ENCODE measurements at regions not wholly inside any gene's neighbourhood (a gene's known extent, or its start where the extent isn't known, plus 50 kb on each side); places are given as distances from the start of the nearest gene placed in this dataset.

DNA sequence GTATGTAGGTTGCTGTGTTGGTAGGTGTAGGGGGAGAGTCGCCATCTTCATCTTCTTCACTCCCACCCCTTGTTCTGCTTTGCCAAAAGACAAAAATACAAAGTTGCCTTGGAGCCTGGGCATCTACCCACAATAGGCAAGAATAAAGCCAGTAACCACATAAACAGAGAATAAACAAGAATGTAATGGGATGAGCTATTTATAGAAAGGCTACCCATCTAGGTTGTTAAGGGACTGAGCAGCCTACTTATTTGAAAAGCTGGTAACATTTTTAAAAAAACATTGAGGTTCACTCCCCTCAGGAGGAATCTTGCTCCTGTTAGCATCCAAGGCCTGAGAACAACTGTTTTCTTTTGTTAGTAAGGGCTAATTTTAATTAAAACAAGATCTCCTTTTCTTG lies 301.4 kb upstream of the STXBP5 start:
- DNase-seq (ENCODE audit: low read depth in 2 of 3, low spot score in 1 of 3): no peak

DNA sequence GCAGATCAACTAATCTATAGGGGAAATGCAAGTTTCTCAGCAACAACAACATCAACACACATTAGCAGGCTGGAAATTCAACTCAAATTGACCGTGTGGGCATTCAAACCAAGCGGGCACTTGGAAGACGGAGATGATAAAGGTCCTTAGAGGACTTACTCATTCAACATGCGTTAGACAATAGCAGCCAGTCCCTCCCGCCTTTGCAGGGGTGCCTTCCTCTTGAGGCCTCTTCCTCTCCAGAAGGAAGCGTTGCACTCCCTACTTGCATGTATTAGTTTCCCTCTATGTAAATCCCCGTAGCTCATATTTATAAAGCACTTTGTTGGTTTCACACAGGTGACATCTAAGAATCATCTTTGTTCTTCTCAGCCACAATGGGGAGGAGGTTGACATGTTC lies 300.8 kb upstream of the STXBP5 start:
- no peak for DNase-seq (ENCODE audit: low read depth in 2 of 3, low spot score in 1 of 3)

DNA sequence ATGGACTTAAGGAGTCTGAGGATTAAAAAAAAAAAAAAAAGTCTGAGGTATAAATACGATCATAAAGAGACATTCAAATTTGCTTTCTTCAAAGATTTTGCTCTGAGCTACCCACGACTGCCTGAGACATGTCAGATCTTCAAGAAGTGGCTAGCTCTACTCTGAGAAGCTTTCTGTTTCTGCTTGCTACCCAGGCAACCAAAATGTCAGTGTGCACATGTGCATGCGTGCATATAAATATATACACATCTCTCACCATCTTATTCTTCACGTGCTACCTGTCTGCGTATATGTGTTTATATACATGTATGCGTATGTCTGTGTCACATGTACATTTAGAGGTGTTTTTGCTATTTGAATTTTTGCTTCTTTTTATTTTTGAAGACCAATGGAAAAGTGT lies 299.6 kb upstream of the STXBP5 start:
- DNase-seq (ENCODE audit: low read depth in 2 of 3, low spot score in 1 of 3): no peak

DNA sequence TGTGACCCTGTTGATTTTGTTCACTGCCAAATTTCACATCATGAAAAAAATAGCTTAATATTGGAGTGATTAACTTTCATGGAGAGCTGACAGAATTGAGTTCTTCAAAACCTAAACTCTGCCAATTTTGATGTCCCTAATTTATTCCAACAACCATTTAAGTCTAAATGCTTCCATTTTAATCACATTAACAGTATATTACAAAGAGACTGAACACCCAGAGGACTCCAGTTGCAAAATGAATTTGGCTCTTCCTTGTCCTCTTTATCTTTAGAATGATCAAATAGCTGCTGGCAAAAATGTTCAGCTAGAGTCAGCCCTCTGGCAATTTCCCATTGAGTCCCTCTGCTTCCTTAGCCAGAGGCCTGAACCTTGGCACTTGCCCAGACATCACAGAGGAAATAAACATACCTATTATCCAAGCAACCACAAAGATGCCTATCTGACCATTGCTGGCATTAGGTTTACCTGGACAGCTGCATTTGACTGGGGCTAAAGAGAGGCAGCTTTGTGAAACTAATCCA lies 299.0 kb upstream of the STXBP5 start:
- no peak for DNase-seq (ENCODE audit: low read depth in 2 of 3, low spot score in 1 of 3)

DNA sequence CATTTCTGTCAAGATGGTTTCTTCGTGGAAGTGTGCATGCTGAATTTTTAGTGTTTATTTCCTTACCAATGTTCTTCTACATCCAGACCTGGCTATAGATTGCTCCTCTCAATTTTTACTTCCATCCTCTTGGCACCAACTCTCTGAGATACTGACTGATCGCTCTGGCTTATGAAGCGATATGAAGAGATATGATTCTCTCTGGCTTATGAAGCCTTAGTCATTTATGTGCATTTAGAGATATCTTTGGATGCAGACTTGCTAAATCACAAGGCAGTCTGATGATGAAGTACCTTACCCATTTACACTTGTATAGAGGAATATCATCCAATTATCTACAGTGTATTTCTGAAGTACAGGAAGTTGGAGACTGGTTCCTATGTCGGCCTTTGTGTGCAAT lies 295.4 kb upstream of the STXBP5 start:
- no peak for DNase-seq (ENCODE audit: low read depth in 2 of 3, low spot score in 1 of 3)

DNA sequence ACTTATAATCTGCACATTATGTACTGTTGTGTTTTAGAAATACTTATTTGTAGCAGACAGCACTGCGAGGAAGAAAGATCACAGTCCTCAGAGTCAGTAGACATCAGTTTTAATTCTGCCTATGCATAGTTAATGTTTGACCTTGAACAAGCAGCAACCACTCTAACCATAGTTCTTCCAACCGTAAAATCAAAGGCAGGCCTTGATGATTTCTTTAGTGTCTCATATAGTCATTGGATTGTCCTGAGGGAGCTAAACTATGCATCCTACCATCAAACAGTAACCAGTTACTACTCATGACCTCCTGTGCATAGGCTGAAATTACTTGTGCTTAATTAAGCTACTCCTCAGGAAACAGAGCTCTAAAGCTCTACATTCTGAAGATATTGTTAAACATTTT lies 294.8 kb upstream of the STXBP5 start:
- no peak for DNase-seq (ENCODE audit: low read depth in 2 of 3, low spot score in 1 of 3)

DNA sequence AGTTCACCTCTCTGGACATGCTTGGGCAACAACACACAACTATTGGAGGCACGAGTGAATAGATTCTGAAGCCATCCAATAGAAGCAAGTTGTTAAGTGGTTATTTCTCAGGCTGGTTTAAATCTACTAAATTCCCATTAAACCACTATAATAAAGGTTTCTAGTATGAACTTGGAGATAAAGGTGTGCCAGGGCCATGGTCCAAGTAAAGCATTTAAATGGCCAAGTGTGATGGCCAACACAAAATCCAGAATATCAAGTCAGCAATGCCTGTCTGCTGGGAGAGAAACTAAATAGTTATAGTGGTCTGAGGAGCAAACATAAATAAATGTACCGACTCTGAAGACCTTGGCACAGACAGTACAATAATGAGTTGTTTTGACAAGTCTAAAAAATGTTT lies 294.3 kb upstream of the STXBP5 start:
- DNase-seq (ENCODE audit: low read depth in 2 of 3, low spot score in 1 of 3): no peak

DNA sequence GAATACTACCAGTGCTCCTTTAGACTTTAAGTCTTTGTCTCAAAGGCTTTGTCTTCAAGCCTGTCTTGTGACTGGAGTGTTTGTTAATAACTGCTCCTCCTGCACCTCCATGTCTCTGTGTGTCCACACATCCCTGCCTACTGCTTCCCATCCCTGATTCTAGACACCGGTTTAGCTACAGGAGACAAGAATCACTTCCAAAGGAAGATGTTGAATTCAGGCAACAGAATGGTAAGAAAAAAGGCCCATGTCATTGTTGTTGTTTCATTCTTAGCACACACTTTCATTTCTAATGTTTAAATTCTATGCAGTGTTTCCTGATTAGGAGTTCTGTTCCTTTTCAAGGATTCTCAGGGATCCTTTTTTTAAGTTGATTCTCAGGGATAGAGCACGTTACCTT lies 293.6 kb upstream of the STXBP5 start:
- DNase-seq (ENCODE audit: low read depth in 2 of 3, low spot score in 1 of 3): no peak

DNA sequence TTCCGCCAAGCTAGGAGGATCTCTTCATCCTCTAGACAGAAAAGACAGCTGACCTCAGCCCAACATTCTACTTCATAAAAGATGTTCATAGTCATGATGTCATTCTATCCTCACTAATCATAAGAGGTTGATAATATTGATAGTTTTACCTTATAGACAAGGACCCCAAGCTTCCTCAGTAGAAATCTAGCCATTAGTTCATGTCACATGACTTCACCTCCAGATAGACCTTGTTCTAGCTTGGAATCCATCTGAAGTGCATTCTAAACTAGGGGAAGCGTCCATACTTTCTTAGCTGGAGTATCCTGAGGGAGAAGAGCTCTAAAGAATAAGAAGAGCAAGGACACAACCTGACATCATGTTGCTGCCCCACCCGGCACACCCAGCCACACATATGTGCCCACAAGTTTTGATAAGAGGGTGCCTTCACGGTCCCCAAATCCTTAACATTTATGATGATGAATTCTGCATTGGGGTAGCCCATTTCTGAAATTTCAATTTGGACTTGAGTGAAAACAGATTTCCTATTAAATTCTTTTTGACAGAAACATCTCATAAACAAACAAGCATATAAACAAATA lies 292.5 kb upstream of the STXBP5 start:
- no peak for DNase-seq (ENCODE audit: low read depth in 2 of 3, low spot score in 1 of 3)

DNA sequence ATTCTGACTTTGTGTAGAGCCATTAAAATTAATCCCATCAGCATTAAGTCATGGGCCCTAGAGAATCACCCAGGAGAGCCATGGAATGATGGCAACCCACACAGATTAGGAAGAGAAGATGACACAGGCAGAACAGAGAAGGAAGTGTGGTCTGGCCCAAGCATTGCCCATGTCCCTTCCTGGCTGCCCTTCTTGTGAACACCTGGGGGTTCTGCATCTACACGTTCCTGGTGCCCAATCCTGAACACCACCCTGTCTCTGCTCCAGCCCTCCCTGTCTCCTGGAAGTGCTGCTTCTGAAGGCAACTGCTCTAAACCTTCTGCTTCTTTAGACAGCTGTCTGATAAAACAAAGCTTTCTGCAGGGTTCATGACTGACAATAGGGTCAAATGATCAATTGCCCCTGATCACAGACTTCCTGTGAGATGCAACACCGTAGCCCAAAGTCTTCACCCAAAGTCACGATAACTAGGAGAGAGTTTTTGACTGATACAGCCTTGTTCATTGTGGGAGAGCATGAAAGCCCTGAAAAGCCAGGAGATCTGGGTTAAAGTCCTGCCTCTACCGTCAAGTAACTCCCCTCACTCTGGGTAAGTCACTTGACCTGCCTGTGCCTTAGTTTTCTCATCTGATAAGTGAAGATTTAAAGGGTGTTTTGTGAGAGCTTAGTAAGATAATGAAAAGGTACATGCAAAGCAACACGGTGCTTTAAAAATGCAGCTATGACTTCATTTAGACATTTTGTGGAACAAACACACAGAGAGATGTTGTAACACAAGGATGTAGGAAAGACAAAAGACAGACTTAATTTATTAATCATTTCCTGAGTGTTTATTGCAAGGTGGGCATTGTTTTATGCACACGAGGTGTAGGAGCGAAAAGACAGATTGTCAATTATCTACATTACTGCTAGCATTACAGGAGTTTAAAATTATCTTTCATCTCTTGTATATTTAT lies 291.2 kb upstream of the STXBP5 start:
- no peak for DNase-seq (ENCODE audit: low read depth in 2 of 3, low spot score in 1 of 3)

DNA sequence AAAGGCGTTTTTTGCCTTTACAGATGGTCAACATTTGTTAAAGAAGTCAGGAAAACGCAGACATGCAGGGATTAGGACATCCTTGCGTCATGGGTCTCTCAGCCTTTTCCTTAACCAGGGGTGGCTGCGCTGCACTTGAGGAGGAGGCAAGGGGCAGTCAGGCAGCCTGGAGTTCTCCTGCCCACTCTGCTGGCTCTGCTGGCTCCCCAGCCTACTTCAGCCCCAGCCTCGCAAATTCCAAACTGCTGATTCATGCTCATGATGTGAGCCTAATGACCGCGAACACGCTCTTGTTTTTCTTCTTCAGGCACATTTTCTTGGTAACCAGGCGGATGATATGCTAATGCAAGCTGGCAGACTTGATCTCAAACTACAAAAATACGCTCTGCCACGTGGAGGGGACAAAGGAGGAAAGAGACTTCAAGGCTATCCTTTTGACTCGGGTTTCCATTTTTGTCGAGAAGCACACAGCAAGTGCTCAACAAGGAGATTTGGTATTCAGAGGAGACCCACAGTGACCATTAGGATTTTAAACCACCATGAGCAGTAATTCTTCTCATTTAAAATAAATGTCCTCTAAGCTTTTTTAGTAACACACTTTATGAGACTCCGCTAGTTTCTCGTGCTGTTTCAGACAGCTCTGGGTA lies 290.3 kb upstream of the STXBP5 start:
- DNase-seq (ENCODE audit: low read depth in 2 of 3, low spot score in 1 of 3): no peak

DNA sequence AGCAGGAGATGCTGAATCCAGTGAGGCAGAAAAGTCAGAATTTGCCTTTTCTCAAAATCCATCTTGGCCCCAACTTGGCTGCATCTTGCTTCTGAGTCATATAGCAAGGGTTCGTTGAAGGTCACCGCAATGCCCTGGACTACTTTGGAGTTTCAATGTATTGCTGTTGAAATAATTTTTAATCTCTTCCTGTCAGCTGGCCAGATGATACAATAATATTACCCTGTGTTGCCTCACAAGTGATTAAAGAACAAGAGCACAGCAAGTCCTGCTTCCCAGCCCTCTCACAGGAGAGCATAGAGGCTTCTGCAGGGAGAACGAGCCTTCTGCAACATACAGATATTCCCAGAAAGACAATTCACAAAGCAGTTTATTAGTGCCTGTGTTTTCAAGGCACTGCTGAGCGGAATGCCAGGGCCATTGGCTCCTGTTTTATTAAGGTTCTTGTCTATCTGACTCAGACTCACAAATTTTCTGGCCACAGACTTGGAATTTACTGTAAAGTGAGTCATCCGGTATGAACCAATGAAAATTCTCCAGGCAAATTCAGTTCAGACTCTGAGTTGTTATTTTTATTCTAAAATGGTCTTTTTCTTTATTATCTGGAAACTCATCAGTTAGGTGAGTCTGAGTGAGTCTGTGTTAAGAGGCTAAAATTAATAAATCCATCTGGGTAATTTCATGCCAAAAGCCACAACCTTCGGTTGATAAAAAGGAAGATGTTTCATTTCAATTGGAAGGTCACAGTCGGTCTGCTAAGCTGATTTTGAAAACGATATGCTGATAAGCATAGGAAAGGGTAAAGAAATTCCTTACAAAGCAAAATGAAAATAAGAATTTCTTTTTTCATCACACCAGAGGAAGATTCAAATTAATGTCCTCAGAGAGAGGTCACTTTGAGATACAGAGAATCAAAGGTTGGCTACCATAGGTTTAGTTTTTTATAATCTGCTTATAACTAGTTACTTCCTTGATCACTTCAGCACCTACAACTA lies 289.4 kb upstream of the STXBP5 start:
- no peak for DNase-seq (ENCODE audit: low read depth in 2 of 3, low spot score in 1 of 3)

DNA sequence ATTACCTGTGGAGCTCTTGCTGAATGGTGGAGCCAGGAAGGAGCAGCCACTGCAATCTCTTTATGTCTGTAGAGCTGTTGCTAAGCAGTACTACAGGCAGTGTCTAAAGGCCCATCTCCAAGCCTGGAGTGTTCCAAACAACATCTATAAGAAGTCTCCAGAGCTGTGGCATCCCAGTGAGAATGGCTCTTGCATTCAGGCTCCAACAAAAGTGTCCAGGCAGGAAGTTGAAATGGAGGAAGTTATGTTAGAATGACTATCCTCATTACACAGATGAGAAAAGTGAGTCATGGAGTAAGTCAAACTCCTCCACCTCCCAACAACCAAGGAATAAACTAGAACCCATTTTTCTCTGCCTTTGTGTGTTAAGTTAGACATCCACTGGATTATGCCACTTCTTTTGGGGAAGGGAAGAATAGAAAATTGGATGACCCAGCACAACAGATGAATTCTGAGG lies 288.5 kb upstream of the STXBP5 start:
- DNase-seq (ENCODE audit: low read depth in 2 of 3, low spot score in 1 of 3): no peak

DNA sequence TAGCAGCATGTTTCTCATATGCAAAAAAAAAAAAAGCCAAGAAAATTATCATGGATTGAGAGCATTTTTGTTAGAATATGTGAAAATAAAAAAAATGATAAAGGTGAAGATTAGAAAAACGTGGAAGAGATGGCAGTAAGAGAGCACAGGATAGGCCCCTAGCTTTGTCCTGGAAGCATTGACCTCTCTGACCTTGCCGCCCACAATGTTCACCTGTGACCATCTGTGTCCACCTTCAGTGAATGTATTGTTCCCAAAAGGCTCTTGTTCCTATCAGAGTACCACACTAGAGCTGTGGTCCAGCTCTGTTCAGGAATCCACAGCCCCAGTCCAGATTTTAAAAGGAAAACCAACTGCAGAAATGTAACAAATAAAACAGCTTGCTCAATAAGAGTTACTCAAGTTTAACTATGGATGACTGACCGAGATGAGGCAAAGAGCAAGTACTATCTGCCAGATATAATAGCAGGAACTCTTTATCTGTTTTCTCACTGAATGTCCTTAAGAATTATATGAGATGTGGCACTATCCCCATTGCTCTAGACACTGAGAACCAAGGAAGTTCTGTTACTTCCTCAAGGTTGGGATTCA lies 287.7 kb upstream of the STXBP5 start:
- no peak for DNase-seq (ENCODE audit: low read depth in 2 of 3, low spot score in 1 of 3)

DNA sequence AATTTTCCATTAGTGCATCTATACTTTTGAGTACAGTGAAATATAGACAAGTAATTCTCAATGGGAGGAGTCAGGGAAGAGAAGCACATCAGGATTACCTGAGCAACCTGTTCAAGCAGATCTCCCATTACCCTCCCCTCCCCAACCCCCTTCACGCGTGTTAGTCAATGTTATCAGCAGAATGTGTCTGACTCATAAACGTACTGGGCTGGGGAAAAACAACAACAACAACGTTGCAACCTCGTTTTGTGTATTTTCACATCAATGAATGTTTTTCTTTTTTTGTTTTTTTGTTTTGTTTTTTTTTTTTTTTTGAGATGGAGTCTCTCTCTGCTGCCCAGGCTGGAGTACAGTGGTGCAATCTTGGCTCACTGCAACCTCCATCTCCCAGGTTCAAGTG lies 287.0 kb upstream of the STXBP5 start:
- no peak for DNase-seq (ENCODE audit: low read depth in 2 of 3, low spot score in 1 of 3)

DNA sequence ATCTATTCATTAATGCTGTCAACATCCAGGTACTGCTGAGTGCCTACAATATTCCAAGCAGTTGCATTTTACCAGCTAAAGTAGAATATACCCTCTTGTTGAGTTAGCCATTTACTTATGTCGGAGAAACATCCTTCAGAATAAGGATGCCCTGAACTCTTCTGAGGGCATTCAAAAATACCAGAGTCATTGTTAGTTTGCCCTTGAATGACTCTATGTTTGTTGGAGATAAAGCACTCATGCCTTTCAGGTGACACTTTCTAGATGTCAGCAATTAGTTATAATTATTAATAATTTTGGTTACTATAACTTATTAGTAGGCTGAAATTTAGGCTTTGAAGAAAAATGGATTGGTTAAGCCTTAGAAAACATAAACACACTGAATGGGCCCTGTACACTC lies 286.2 kb upstream of the STXBP5 start:
- no peak for DNase-seq (ENCODE audit: low read depth in 2 of 3, low spot score in 1 of 3)

DNA sequence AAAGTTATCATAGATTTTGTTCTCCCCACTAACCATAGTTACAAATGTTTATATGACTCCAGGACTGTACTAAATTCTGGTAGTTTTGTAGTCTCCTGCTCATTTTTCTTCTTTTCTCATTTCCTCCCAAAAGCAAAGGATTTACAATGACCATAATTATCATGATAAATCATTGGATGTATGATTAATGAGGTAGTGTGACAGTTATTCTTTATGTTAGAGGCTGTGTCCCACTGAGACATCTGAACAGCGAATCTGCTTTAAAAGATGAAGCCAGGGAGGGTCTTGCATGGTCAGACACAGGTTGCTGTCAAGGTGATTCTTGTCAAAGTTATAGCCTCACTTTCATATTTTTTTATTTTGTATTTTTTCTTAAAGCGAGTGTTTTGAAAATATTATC lies 285.2 kb upstream of the STXBP5 start:
- no peak for DNase-seq (ENCODE audit: low read depth in 2 of 3, low spot score in 1 of 3)

DNA sequence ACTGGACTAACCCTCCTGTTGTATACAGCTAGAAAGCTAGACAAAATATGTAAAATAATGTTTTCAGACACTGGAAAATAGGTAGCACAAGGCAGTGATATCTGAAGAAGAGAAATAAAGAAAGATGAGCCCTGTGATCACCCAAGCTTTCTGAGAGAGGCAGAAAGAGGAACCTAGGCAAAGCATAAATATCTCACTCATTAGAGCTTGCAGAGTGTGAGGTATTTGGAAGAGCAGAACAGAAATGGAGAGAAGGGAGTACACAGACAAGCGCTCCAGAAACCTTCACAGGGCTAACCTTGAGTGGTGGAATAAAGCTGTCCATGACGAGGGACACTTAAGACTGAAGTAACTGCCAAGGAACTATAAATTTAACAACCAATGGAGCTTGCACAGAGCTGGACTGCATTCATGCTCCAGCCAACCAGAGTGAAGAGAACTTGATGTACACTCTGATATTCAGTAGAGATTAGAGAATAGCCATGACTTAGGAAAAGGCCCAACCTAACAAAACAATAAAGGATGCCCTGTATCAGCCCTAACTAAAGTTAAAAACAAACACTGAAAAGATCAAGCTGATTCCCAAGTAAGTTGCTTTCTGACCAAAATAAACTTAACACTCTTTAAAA lies 280.9 kb upstream of the STXBP5 start:
- DNase-seq (ENCODE audit: low read depth in 2 of 3, low spot score in 1 of 3): no peak

DNA sequence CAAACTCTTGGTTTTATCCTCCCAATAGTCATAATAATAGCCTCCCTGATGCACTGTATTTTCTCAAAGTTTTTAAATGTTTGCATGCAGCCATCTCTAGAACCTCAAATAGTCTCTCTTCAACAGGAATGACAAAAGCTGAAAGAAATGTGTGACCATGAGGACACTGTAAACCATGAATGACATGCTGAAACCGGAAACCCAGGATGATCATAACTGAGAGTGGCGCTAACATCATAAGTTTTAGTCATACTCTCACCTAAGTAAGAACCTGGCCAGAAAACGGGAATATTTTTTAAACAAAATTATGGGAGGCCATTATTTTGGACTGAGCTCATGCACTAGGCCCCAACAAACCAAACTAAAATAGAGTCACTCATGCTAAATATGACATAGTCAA lies 278.4 kb upstream of the STXBP5 start:
- DNase-seq (ENCODE audit: low read depth in 2 of 3, low spot score in 1 of 3): no peak

DNA sequence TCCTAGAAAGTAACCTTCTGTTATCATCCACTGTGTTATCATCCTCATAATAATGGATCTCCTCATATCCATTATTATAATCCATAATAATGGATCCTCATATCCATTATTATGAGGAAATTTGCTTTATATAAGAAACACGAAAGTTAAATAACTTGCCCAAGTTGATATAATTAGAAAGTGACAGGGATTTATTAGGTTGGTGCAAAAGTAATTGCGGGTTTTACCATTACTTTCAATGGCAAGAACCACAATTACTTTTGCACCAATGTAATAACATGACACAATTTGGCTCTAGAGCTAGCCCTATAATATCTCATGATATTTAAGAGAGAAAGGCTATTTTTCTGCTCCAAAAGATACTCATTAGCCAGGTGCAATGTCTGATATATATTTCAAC lies 275.7 kb upstream of the STXBP5 start:
- no peak for DNase-seq (ENCODE audit: low read depth in 2 of 3, low spot score in 1 of 3)

Data from stimulated activated CD4-positive, alpha-beta T cell treated with anti-CD3 and anti-CD28 coated beads, Interleukin-12 subunit alpha, Interleukin-12 subunit beta, amount 100 ng/mL, for 48 hours (primary cell).